ENCODE measurements at regions not wholly inside any gene's neighbourhood (a gene's known extent, or its start where the extent isn't known, plus 50 kb on each side); places are given as distances from the start of the nearest gene placed in this dataset.

GRCh38 chr16:26532456-26532855, 534.3 kb upstream of the C16orf82 start:
- Histone ChIP-seq H4K20me1 (ENCODE audit: insufficient read depth) (no peaks in the 10 kb centered on the region), H3K4me1 (ENCODE audit: low read depth, poor library complexity, severe bottlenecking) (no peaks in the 10 kb centered on the region), H3K27ac (no peak overlapping the region), H3K9ac (no peak overlapping the region), H3K4me2 (no peak overlapping the region), H2AFZ (ENCODE audit: low read depth) (no peak overlapping the region), H3K36me3 (ENCODE audit: insufficient read depth) (no peaks in the 10 kb centered on the region), H3K4me3 (IDR thresholded peaks at IDR 0.05; ENCODE audit: insufficient read depth, low read depth, low read length) (no peak overlapping the region), H3K27me3 (ENCODE audit: insufficient read depth, low read depth) (no peaks in the 10 kb centered on the region), H3K79me2 (ENCODE audit: insufficient read depth, low read depth) (no peaks in the 10 kb centered on the region)
- TF ChIP-seq CTCF (conservative IDR thresholded peaks at IDR 0.05; ENCODE audit: low read depth, low read length) = no peak

GRCh38 chr16:26542198-26542597, 524.5 kb upstream of the C16orf82 start:
- TF ChIP-seq CTCF (conservative IDR thresholded peaks at IDR 0.05; ENCODE audit: low read depth, low read length) = no peak
- H3K4me2 ChIP-seq = no peak overlapping the region
- H3K27me3 ChIP-seq (ENCODE audit: insufficient read depth, low read depth) = no peaks in the 10 kb centered on the region
- no peak overlapping the region for H3K27ac ChIP-seq
- no peak overlapping the region for H3K4me3 ChIP-seq (IDR thresholded peaks at IDR 0.05; ENCODE audit: insufficient read depth, low read depth, low read length)
- H4K20me1 ChIP-seq (ENCODE audit: insufficient read depth) = no peaks in the 10 kb centered on the region
- H3K9ac ChIP-seq = no peak overlapping the region
- no peaks in the 10 kb centered on the region for H3K4me1 ChIP-seq (ENCODE audit: low read depth, poor library complexity, severe bottlenecking)
- no peaks in the 10 kb centered on the region for H3K79me2 ChIP-seq (ENCODE audit: insufficient read depth, low read depth)
- H3K36me3 ChIP-seq (ENCODE audit: insufficient read depth) = no peaks in the 10 kb centered on the region
- H2AFZ ChIP-seq (ENCODE audit: low read depth) = no peak overlapping the region

- no peaks in the 10 kb centered on the region for H3K79me2 ChIP-seq (ENCODE audit: insufficient read depth, low read depth)
- H3K27me3 ChIP-seq (ENCODE audit: insufficient read depth, low read depth) = no peaks in the 10 kb centered on the region
- no peaks in the 10 kb centered on the region for H3K36me3 ChIP-seq (ENCODE audit: insufficient read depth)
- H3K4me3 ChIP-seq (IDR thresholded peaks at IDR 0.05; ENCODE audit: insufficient read depth, low read depth, low read length) = no peak overlapping the region
- H2AFZ ChIP-seq (ENCODE audit: low read depth) = no peak overlapping the region
- no peak overlapping the region for H3K4me2 ChIP-seq
- no peaks in the 10 kb centered on the region for H4K20me1 ChIP-seq (ENCODE audit: insufficient read depth)
- H3K4me1 ChIP-seq (ENCODE audit: low read depth, poor library complexity, severe bottlenecking) = peaks cover 18% of the 10 kb centered on the region
- H3K27ac ChIP-seq = no peak overlapping the region
- no peak for TF ChIP-seq CTCF (conservative IDR thresholded peaks at IDR 0.05; ENCODE audit: low read depth, low read length)
- no peak overlapping the region for H3K9ac ChIP-seq
These were observed 520.2 kb upstream of the C16orf82 start for GRCh38 chr16:26546573-26546972.

- Histone ChIP-seq H2AFZ (ENCODE audit: low read depth) (no peak overlapping the region), H3K27ac (no peak overlapping the region), H3K9ac (no peak overlapping the region), H3K4me1 (ENCODE audit: low read depth, poor library complexity, severe bottlenecking) (peaks cover 18% of the 10 kb centered on the region), H3K27me3 (ENCODE audit: insufficient read depth, low read depth) (no peaks in the 10 kb centered on the region), H3K79me2 (ENCODE audit: insufficient read depth, low read depth) (no peaks in the 10 kb centered on the region), H3K4me2 (no peak overlapping the region), H3K4me3 (IDR thresholded peaks at IDR 0.05; ENCODE audit: insufficient read depth, low read depth, low read length) (no peak overlapping the region), H4K20me1 (ENCODE audit: insufficient read depth) (no peaks in the 10 kb centered on the region), H3K36me3 (ENCODE audit: insufficient read depth) (no peaks in the 10 kb centered on the region)
- no peak for TF ChIP-seq CTCF (conservative IDR thresholded peaks at IDR 0.05; ENCODE audit: low read depth, low read length)
These were observed 519.0 kb upstream of the C16orf82 start for GRCh38 chr16:26547681-26548080.
